WTC11 (cell line): ENCODE measurements at regions not wholly inside any gene's neighbourhood (a gene's known extent, or its start where the extent isn't known, plus 50 kb on each side); places are given as distances from the start of the nearest gene placed in this dataset.

ENCODE experiments used
- ATAC-seq: fragments of 200-7000 bp; cut with Tn5 transposase; 2 replicates; pipeline ENCODE4 v1.10.0; 2021; ENCODE audit warnings: mild to moderate bottlenecking, moderate library complexity
- CTCF ChIA-PET: fragments of 300-600 bp; sonication (Branson Sonifier 250); formaldehyde crosslinking; loops from one replicate; lab custom pipeline; 2021; ENCODE audit warnings: antibody characterized with exemption; lab: Charles Lee
- POLR2A ChIA-PET: fragments of 350-600 bp; sonication (Branson Sonifier 250); formaldehyde crosslinking; loops from one replicate; lab custom pipeline; 2021; ENCODE audit warnings: antibody characterized with exemption; lab: Charles Lee
- DNase-seq: peaks from one replicate; pipeline ENCODE4 v3.0.0; 2021; ENCODE audit warnings: low spot score
- H3K27ac Mint-ChIP-seq: 2 replicates; pipeline ENCODE4 v1.8.0; 2021; ENCODE audit warnings: mixed read lengths
- H3K27me3 Mint-ChIP-seq: 2 replicates; pipeline ENCODE4 v1.8.0; 2021; ENCODE audit warnings: low read depth, mild to moderate bottlenecking, moderate library complexity, mixed read lengths
- H3K36me3 Mint-ChIP-seq: 2 replicates; pipeline ENCODE4 v1.8.0; 2021; ENCODE audit warnings: mixed read lengths
- H3K4me1 Mint-ChIP-seq: 2 replicates; pipeline ENCODE4 v1.8.0; 2022; ENCODE audit warnings: mixed read lengths
- H3K4me3 Mint-ChIP-seq: 2 replicates; pipeline ENCODE4 v1.8.0; 2021; ENCODE audit warnings: mild to moderate bottlenecking, moderate library complexity, mixed read lengths
- H3K9me3 Mint-ChIP-seq: 2 replicates; pipeline ENCODE4 v1.8.0; 2021; ENCODE audit warnings: mixed read lengths
- ATF2 ChIP-seq: sonication (generic); formaldehyde crosslinking; IDR thresholded peaks from 2 replicates; pipeline ENCODE4 v1.8.1; 2022; ENCODE audit warnings: low read depth, missing genetic modification reagents, borderline replicate concordance
- CDX4 ChIP-seq: fragments of 250-450 bp; sonication (Bioruptor Pico); IDR thresholded peaks from 2 replicates; pipeline ENCODE4 v1.9.0; 2021; ENCODE audit warnings: moderate library complexity, mild to moderate bottlenecking, inconsistent platforms, borderline replicate concordance
- CREM ChIP-seq: sonication (generic); formaldehyde crosslinking; IDR thresholded peaks from 2 replicates; pipeline ENCODE4 v1.8.1; 2022; ENCODE audit warnings: mild to moderate bottlenecking, missing genetic modification reagents, moderate library complexity
- E2F5 ChIP-seq: sonication (generic); formaldehyde crosslinking; IDR thresholded peaks from 2 replicates; pipeline ENCODE4 v1.8.1; 2022; ENCODE audit warnings: mild to moderate bottlenecking, moderate library complexity, missing genetic modification reagents
- FOXK1 ChIP-seq: sonication (generic); formaldehyde crosslinking; IDR thresholded peaks from 2 replicates; pipeline ENCODE4 v1.8.0; 2022; ENCODE audit warnings: mild to moderate bottlenecking, moderate library complexity, missing genetic modification reagents
- GRHL2 ChIP-seq: fragments of 250-450 bp; sonication (Bioruptor Pico); IDR thresholded peaks from 2 replicates; pipeline ENCODE4 v1.8.0; 2022; ENCODE audit warnings: mild to moderate bottlenecking, moderate library complexity; ENCODE audit not compliant: insufficient replicate concordance, severe bottlenecking
- GTF2I ChIP-seq: fragments of 250-450 bp; sonication (Bioruptor Pico); conservative IDR thresholded peaks from 2 replicates; pipeline ENCODE4 v1.4.0; 2021; ENCODE audit warnings: mild to moderate bottlenecking
- MAX ChIP-seq: sonication (generic); formaldehyde crosslinking; IDR thresholded peaks from 2 replicates; pipeline ENCODE4 v1.8.0; 2022; ENCODE audit warnings: mild to moderate bottlenecking, missing genetic modification reagents
- PRRX2 ChIP-seq: fragments of 250-450 bp; sonication (Bioruptor Pico); IDR thresholded peaks from 2 replicates; pipeline ENCODE4 v1.8.0; 2021; ENCODE audit warnings: mild to moderate bottlenecking
- RELA ChIP-seq: sonication (generic); formaldehyde crosslinking; IDR thresholded peaks from 2 replicates; pipeline ENCODE4 v1.8.1; 2022; ENCODE audit warnings: missing genetic modification reagents, mild to moderate bottlenecking, borderline replicate concordance
- RORB ChIP-seq: fragments of 250-450 bp; sonication (Bioruptor Pico); IDR thresholded peaks from 2 replicates; pipeline ENCODE4 v1.9.0; 2021; ENCODE audit warnings: mild to moderate bottlenecking
- USF1 ChIP-seq: sonication (generic); formaldehyde crosslinking; IDR thresholded peaks from 2 replicates; pipeline ENCODE4 v1.8.0; 2022; ENCODE audit warnings: mild to moderate bottlenecking, missing genetic modification reagents
- ZNF138 ChIP-seq: sonication (generic); formaldehyde crosslinking; conservative IDR thresholded peaks from 2 replicates; pipeline ENCODE4 v1.8.1; 2022; ENCODE audit warnings: mild to moderate bottlenecking, moderate library complexity, missing genetic modification reagents
- ZNF423 ChIP-seq: fragments of 250-450 bp; sonication (Bioruptor Pico); IDR thresholded peaks from 2 replicates; pipeline ENCODE4 v2.1.2; 2022; ENCODE audit warnings: mild to moderate bottlenecking, moderate library complexity
- ZNF512 ChIP-seq: sonication (generic); formaldehyde crosslinking; IDR thresholded peaks from 2 replicates; pipeline ENCODE4 v1.8.1; 2022; ENCODE audit warnings: missing genetic modification reagents, borderline replicate concordance
- ZNF671 ChIP-seq: fragments of 250-450 bp; sonication (Bioruptor Pico); IDR thresholded peaks from 2 replicates; pipeline ENCODE4 v1.8.0; 2021; ENCODE audit warnings: mild to moderate bottlenecking

GRCh38 chr22:22168190-22168940 lies 76.2 kb upstream of the VPREB1 start:
- DNase-seq (no peak), ATAC-seq (peak; percentile 65)
- Mint-ChIP-seq H3K36me3 (no peaks in the 10 kb centered on the region), H3K27ac (no peak overlapping the region), H3K27me3 (peaks cover 98% of the 10 kb centered on the region), H3K9me3 (peaks cover 4% of the 10 kb centered on the region; the same call in 1 of the 2 replicates), H3K4me3 (no peak overlapping the region; the same call in 1 of the 2 replicates), H3K4me1 (0 out of 2 replicates have a peak, but pooled peaks cover 3% of the 10 kb centered on the region)
- CTCF ChIA-PET, result interaction anchor here (0.9 to 1.4 kb wide), 4 partner anchors 12 to 107 kb away, joined by 3 to 6 read pairs (median 4); no protein-coding TSS in a partner anchor
- POLR2A ChIA-PET, result no interaction called here
- no peak for TF ChIP-seq ZNF423 (CRISPR knock-in tag)
- peak; percentile 47; the same call in 1 of the 2 replicates for TF ChIP-seq FOXK1 (CRISPR knock-in tag)
- no peak for TF ChIP-seq ZNF138 (CRISPR knock-in tag)
- peak; percentile 96 for TF ChIP-seq USF1 (CRISPR knock-in tag)
- TF ChIP-seq GTF2I, result no peak

- H3K4me1 Mint-ChIP-seq, result 0 out of 2 replicates have a peak, but pooled peaks cover 3% of the 10 kb centered on the region
- POLR2A ChIA-PET, result no interaction called here
- DNase-seq, result no peak
- no peak for TF ChIP-seq CDX4 (CRISPR knock-in tag)
- no peak for TF ChIP-seq CREM
- no peak for TF ChIP-seq E2F5
- no peak for TF ChIP-seq ZNF512 (CRISPR knock-in tag)
- TF ChIP-seq USF1 (CRISPR knock-in tag), result no peak
- no peak for TF ChIP-seq MAX (CRISPR knock-in tag)
- H3K4me3 Mint-ChIP-seq, result no peak overlapping the region
- no peak overlapping the region for H3K27ac Mint-ChIP-seq
- CTCF ChIA-PET, result interaction anchor here (0.9 to 1.1 kb wide), 2 partner anchors 11 to 107 kb away, joined by 4 to 6 read pairs; no protein-coding TSS in a partner anchor
- no peak for ATAC-seq
- peaks cover 98% of the 10 kb centered on the region for H3K27me3 Mint-ChIP-seq
- no peaks in the 10 kb centered on the region for H3K36me3 Mint-ChIP-seq
- H3K9me3 Mint-ChIP-seq, result peaks cover 4% of the 10 kb centered on the region; the same call in 1 of the 2 replicates
These were observed 76.8 kb upstream of the VPREB1 start for GRCh38 chr22:22167791-22168189.

GRCh38 chr22:22166941-22167713 lies 77.5 kb upstream of the VPREB1 start:
- 0 out of 2 replicates have a peak, but pooled peaks cover 3% of the 10 kb centered on the region for H3K4me1 Mint-ChIP-seq
- no peaks in the 10 kb centered on the region for H3K36me3 Mint-ChIP-seq
- CTCF ChIA-PET, result interaction anchor here (1.8 kb wide), 1 partner anchor 68 kb away, joined by 4 read pairs; no protein-coding TSS in a partner anchor
- H3K9me3 Mint-ChIP-seq, result peaks cover 4% of the 10 kb centered on the region; the same call in 1 of the 2 replicates
- no peak overlapping the region for H3K4me3 Mint-ChIP-seq
- no peak for TF ChIP-seq ZNF671 (CRISPR knock-in tag)
- no peak for TF ChIP-seq GRHL2 (CRISPR knock-in tag)
- TF ChIP-seq ZNF138 (CRISPR knock-in tag), result no peak
- no peak for TF ChIP-seq RORB
- no peak for TF ChIP-seq E2F5
- no peak for TF ChIP-seq ATF2 (CRISPR knock-in tag)
- no peak for TF ChIP-seq RELA (CRISPR knock-in tag)
- TF ChIP-seq PRRX2, result no peak
- no peak for ATAC-seq
- no peak for DNase-seq
- POLR2A ChIA-PET, result no interaction called here
- peaks cover 100% of the 10 kb centered on the region for H3K27me3 Mint-ChIP-seq
- no peak overlapping the region for H3K27ac Mint-ChIP-seq
